ENCODE measurements at regions not wholly inside any gene's neighbourhood (a gene's known extent, or its start where the extent isn't known, plus 50 kb on each side); places are given as distances from the start of the nearest gene placed in this dataset.
"Not testable (repeated sequence)": the region's sequence is repeated elsewhere in the genome, so short reads cannot be mapped to it uniquely, and the experiment has no call there.

DNA sequence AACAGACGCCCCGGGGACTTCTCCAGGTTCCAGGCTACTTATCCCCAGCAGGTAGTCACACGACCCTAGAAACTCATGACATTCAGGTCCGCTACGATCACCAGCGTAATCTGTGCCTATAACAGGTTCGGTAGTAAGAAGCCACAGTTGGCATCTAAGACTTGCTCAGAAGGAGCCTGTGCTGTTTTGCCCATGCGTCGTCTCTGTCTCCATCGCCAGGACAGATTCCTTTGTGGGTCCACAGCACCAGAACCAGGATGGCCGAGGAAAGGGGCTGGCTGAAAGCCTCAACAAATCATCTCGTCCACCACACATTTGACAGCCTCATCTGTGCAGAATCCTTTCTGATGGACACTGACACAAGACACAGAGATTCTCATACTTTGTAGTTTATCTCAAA lies 319.5 kb upstream of the AGA start:
- no peak for DNase-seq
- ATAC-seq (ENCODE audit: poor library complexity), result no peak
- intact Hi-C loops (cut with DNase I), result no loop called here

DNA sequence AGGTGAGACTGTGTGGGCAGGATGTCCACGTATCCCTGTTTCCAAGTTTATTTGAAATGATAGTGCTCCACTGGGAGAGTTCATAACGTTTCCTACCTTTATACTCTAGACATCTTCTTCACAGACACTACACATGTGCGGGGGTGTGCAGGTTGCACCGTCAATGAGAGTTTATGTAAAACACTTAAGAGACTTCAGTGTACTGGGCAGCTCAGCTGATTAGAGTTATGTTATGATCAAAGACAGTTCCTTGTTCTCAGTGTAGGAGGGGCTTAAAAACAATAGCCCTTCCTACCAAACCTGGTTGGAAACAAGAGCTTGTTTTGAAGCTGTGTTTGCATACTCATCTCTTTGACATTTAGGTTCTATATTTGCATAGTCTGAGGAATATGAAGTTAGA lies 326.9 kb upstream of the AGA start:
- intact Hi-C loops (cut with DNase I), result no loop called here
- ATAC-seq (ENCODE audit: poor library complexity) (no peak), DNase-seq (no peak)

DNA sequence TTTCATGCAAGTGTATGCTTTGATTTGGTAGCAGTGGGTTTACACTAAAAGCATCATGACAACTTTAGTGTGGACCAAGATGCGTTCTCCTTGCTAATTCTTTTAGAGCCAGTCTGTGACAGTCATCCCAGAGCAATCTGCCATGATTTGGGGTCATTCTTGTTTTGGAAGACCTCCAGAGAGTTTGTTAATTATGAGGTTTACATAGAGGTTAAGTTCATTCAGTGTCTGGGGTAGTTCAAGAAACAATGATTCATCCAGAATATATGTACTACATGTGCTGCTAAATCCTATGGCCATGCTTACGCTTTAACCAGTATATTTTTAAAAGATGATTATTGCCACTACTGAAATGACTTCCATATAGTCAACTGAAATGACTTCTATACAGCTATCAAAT lies 328.5 kb upstream of the AGA start:
- intact Hi-C loops (cut with DNase I), result no loop called here
- ATAC-seq (ENCODE audit: poor library complexity), result no peak
- no peak for DNase-seq

DNA sequence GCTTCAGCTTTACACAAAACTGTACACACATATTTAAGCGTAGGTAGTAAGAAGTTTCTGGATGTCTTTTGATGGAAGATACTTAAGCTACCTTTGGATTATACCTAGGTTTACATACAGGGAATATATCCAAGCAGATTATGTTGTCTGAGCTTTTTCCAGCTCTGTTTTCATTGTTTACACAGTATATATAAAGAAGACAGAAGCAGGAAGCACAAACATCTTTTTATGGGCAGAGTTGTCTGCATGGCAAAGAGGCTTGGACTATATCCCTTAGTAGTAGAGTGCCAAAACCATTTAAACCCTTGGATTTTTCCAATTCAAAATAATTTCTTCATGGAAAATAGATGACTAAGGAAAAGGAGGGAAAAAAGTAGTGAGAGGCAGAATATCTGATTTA lies 329.4 kb upstream of the AGA start:
- intact Hi-C loops (cut with DNase I), result no loop called here
- DNase-seq (no peak), ATAC-seq (ENCODE audit: poor library complexity) (no peak)

DNA sequence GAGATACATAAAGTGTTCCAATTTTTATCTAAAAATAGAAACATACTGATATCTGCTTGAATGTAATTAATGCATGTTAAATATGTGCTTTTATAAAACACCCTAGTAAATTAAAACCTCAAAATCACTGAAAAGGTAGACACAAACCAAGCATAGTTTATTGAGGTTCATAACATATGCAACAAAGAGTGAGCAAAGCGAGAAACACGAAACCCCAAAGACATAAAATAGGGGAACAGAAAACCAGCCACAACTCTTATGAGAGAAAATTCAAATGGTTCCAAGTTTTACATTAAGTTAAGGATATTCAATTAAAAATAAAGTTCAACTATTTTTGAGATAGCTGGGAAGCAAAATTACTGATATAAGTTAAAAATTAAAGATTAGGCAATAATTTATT lies 336.4 kb upstream of the AGA start:
- intact Hi-C loops (cut with DNase I), result no loop called here
- ATAC-seq (ENCODE audit: poor library complexity), result no peak
- DNase-seq, result no peak

DNA sequence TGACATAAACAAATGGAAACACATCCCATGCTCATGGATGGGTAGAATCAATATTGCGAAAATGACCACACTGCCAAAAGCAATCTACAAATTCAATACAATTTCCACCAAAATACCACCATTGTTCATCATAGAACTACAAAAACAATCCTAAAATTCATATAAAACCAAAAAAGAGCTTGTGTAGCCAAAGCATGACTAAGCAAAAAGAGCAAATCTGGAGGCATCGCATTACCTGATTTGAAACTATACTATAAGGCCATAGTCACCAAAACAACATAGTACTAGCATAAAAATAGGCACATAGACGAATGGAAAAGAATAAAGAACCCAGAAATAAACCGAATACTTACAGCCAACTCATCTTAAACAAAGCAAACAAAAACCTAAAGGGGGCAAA lies 342.8 kb upstream of the AGA start:
- ATAC-seq (ENCODE audit: poor library complexity) (no peak), DNase-seq (no peak)
- intact Hi-C loops (cut with DNase I), result no loop called here

DNA sequence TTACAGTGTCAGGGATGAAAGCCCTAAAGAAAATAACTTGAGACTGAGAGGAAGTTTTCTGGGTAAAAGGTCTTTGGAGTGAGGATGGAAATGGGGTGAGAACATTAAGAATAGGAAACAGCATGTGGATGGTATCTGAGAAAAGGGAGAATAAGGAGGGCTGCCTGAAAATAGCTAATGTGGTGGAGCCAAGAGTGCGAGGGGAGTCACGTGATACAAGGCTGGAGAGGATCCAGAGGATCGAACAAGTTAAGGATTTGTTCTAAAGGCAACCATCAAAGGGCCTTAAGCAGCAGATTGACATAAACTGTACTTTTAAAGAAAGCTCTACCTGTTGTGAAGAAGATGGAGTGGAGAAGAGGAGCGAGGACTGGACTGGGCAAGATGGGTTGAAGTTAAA lies 347.4 kb upstream of the AGA start:
- ATAC-seq (ENCODE audit: poor library complexity) (no peak), DNase-seq (no peak)
- intact Hi-C loops (cut with DNase I), result no loop called here

DNA sequence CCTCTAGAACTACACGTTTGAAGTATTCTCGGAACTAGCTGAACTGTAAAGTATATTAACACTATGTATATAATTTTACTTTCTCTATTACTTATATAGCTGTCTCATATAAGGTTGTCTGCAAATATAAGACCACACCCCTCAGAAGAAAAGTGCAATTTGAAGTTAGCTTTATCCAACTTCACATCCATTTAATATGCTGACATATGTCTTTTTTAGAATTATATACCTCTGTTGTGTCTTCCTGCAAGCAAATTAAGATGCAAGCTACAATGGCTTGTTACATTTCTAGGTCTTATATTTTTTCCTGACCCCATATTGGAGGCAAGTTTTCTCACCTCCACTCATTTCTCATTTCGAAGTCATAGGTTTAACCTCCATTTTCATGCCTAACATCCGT lies 349.0 kb upstream of the AGA start:
- intact Hi-C loops (cut with DNase I), result no loop called here
- DNase-seq (no peak), ATAC-seq (ENCODE audit: poor library complexity) (no peak)

DNA sequence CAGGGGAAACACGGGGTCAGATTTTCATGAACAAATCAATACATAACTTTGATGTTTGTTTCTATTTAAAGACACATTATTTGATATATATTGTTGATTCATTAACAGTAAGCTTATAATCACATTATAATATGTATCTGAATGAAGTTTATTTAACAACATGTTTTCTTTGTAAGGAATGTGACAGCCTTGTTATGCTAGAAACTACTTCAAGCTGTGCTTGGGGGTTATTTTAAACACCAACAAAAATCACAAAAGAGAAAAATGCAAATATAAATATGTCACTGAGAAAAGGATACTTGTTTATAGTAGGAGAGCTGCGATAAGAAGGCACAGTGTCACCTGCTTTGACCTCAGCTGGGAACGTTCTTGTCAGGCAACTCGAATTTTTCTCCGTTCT lies 354.6 kb upstream of the AGA start:
- intact Hi-C loops (cut with DNase I), result no loop called here
- ATAC-seq (ENCODE audit: poor library complexity), result no peak
- no peak for DNase-seq

DNA sequence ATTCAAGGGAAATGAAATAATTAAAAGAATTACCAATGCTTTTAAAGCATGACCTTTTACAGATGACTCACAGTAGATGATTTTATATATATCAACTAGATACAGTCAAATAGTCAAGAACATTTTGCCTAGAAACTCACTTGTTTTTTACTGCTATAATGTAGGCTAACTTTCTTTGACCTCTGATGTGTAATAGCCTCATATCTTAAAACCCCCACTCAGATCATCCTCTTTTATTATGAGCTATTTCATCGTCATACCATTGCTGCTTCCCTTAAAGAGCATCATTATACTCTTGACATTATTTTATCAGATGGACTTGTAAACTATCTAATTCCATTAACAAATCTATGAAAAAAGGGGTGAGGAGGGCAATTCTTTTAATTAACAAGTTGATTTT lies 355.9 kb upstream of the AGA start:
- DNase-seq, result no peak
- no peak for ATAC-seq (ENCODE audit: poor library complexity)
- intact Hi-C loops (cut with DNase I), result no loop called here

DNA sequence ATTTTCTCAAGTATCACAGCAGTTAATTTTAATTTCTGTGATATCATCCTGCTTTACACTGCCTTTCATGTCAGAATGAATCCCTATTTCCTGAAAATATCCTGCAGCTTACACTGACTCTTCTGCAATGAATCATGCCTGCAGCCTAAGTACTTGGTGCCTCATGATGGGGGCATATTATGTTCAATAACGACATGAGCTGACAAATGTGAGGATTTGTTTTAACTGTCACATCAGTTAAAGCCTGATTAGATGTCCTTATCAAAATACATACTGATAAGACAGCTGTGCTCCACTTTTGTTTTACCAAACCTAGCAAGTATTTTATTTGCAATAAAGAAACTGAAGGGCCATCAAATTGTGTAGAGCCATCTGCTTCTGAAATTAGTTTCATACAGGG lies 359.9 kb upstream of the AGA start:
- DNase-seq (no peak), ATAC-seq (ENCODE audit: poor library complexity) (no peak)
- intact Hi-C loops (cut with DNase I), result no loop called here

DNA sequence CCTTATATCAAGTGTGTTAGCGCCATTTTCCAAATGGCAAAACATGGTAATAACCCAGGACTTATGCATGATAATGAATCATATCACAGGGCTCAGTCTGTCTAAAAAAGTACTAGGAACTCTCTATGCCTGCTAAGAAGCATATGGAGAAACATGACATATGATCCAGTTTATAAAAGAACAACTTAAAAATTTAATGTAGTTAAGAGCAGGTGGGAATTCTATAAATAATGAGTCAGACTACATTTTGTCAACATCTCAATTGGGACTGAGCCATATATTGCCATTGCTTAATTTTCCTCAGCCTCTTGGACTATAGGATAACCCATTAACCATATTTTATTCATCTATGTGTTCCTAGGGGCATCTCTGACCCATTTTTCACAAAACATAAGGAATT lies 360.4 kb upstream of the AGA start:
- no peak for DNase-seq
- intact Hi-C loops (cut with DNase I), result no loop called here
- no peak for ATAC-seq (ENCODE audit: poor library complexity)

DNA sequence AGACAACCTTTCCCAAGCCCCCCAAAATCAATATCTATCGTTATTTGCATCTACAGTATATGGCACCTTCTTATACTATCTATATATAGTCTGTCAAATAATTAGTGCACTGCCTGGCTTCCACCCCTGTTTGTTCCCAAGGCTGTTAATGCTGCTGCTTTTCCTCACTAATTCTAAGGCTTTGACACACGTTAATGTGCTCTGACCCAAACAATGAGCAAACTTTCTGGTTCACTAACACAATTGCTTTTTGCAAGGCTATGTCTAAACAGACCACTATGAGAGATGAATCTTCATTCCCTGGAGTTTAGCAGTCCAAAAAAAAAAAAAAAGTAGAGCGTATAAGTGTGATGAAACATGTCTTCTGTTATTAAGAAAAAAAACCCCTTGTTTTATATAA lies 360.9 kb upstream of the AGA start:
- ATAC-seq (ENCODE audit: poor library complexity) (no peak), DNase-seq (no peak)
- intact Hi-C loops (cut with DNase I), result no loop called here

DNA sequence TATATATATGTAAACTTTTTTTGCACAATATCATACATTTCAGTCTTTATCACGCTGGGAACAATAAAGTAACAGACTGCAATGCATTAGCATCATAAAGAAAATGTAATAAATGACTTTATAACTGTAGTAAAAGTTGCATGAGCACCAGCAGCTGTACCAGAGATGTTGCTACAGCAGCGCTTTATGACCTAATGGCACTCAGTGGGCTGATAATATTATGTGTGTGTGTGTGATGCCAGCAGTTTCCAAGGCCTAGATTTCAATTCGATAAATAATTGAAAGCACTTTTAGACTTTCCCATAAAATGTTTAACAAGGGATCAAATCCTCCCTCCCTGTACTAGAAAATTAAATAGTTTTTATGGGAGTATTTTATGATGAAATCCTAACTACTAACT lies 367.6 kb upstream of the AGA start:
- no peak for ATAC-seq (ENCODE audit: poor library complexity)
- intact Hi-C loops (cut with DNase I), result no loop called here

DNA sequence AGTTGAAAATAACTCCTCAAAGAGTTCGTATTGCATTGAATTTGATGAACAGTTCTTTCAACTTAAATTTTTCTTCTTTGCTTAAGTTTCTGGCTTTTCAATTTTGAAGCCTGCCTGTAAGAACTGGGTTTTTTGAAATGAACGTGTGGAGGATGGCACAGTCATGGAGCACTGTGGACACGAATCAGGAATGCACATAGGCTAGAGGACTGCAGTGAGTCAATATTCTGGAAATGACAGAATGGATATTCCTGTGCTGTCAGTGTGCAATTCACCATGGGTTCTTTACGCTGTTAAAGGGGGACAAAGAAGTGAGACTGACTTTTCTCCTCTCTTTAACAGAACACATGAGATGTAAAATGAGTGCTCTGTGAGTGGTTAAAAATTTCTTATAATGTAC lies 368.0 kb upstream of the AGA start:
- intact Hi-C loops (cut with DNase I), result no loop called here
- ATAC-seq (ENCODE audit: poor library complexity) (no peak), DNase-seq (no peak)

More for the DNA sequence above, 367.6 kb upstream of the AGA start:
- no peak for DNase-seq

DNA sequence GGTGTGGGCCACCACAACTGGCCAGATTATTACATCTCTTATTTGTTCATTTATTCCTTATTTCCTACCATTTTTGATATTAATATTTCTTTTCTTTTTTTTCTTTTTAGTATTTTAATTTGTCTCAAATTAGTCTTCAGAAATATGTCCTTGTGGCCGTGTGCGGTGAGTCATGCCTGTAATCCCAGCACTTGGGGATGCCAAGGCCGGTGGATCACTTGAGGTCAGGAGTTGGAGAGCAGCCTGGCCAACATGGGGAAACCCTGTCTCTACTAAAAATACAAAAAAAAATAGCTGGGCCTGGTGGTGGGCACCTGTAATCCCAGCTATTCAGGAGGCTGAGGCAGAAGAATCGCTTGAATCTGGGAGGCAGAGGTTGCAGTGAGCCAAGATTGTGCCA lies 376.2 kb upstream of the AGA start:
- intact Hi-C loops (cut with DNase I); ATAC-seq (ENCODE audit: poor library complexity): not testable (repeated sequence)

DNA sequence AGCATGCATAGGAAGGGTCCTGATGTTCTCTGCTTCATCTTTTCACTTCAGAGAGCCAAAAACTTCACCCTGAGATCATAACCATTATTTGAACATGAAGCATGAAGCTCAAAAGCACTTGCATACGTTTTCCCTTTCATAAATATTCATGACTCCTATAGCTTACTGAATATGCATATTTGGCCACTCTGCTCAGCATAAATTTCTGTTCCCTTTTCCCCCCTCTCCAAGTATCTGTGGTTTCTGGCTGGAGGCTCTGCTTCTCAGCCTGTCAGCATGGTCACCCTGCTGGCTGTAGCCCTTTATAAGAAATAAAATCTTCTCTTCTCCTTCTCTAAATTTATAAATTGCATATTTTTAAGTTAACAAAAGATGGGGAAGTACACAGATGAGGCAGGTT lies 384.7 kb upstream of the AGA start:
- DNase-seq, result no peak
- intact Hi-C loops (cut with DNase I), result no loop called here
- no peak for ATAC-seq (ENCODE audit: poor library complexity)

More for the DNA sequence above, 376.2 kb upstream of the AGA start:
- not testable (repeated sequence) for DNase-seq

DNA sequence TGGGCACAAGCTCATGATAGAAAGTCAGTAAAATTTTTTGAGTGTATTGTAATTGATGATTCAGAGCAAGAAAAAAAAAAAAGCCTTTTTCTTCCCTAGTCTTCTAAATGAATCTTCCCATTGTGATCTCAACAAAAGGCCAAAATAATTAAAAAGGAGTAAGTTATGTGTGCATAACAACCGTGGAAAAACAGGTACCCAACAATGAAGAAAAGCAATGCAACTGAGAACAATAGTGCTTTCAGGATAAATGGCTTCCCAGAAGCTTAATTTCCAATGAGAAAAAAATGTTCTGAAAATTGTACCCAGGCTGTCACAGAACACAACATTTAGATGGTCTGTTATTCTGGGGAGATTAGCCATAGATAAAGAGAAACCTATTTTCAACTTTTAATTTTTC lies 399.0 kb upstream of the AGA start:
- no peak for ATAC-seq (ENCODE audit: poor library complexity)
- intact Hi-C loops (cut with DNase I), result no loop called here
- no peak for DNase-seq

DNA sequence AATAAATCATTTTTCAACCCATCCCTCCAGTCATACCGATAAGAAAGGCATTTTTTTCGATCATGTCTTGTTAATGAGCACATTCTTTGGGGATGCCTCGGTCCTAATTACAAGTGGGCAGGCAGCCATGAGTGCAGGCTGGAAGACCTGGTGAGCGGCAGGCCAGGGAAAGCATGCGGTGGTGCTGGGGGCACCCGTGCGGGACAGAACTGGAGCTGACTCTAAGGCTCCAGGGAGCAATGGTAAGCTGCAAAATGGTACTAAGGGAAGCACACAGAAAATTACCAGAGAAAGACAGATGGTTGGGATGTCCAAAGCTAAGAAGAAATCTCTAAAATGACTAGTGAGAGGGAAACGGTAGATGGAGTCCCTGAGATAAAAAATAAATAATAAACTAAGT lies 411.0 kb upstream of the AGA start:
- no peak for ATAC-seq (ENCODE audit: poor library complexity)
- intact Hi-C loops (cut with DNase I), result no loop called here
- no peak for DNase-seq

DNA sequence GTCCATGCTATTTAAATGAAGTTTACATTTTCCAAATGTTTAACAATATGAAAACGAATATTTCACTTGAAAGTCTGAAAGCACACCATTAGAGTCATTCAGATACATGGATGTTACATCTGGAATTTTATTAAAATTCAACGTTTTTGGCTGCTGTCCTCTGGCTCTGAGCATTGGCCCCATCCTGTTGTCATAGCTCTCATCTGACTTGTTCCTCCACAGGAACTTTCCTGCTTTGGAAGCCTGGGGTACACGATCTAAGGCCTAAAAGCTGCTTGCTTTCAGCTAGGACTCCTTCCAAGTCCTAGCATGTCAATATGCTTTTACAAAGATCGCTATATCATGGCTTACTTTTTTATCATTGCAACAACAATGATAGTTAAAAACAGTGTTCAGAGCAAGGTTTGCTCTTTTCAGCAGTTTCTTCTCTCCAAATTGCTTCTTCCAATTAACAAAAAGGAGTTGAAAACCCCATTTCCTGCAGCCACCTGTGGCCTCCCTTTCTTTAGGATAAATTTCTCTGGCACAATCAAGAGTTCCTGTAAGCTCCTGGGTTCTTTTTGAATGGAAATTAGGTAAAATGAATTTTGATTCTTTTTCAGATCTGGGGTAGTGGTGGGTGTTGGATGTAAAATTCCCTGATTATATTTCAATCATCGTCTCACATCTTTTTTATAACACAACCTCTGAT lies 413.4 kb upstream of the AGA start:
- ATAC-seq (ENCODE audit: poor library complexity), result no peak
- no peak for DNase-seq
- intact Hi-C loops (cut with DNase I), result no loop called here

DNA sequence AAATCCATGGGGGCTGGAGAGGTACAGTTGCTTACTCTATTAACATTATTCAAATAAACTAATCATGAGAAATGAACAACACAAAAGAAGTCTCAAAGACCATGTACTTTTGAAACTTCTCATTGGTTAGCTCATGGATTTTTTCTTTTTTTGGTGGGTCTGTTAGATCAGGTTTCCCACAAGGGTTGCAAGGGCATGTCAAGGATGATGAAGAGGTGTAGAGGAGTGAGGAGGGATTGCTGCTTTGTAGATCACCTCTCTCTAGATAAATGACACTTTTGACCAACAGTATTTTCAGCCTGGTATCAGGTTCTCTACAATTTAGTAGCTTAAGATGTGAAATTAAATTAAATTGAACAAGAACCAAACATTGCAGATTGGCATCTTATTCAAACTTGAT lies 417.9 kb upstream of the AGA start:
- DNase-seq, result no peak
- ATAC-seq (ENCODE audit: poor library complexity), result no peak
- intact Hi-C loops (cut with DNase I), result no loop called here

Measured in Right ventricle myocardium superior (tissue), 1 donor.